ENCODE measurements at regions not wholly inside any gene's neighbourhood (a gene's known extent, or its start where the extent isn't known, plus 50 kb on each side); places are given as distances from the start of the nearest gene placed in this dataset.

DNA sequence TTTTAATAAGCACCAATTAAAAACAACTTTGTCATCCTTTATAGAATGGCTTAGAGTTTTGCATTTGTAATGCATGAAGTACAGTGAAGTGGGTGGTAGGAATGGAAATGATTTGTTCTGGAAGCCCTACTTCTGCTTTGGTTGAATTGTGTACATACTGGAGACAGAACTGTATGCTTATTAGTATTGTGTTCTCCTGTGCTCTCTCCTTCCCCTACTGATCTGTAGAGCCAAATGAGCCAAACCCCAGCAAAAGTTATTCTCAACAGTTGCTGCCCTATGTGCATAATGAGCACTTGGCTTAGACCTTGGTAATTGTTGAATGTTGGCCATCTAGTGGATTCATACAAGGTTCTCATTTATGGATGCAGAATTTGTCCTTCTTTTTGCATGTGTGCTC lies 916.1 kb downstream of the GALC start:
- TF ChIP-seq, protein P1, sequence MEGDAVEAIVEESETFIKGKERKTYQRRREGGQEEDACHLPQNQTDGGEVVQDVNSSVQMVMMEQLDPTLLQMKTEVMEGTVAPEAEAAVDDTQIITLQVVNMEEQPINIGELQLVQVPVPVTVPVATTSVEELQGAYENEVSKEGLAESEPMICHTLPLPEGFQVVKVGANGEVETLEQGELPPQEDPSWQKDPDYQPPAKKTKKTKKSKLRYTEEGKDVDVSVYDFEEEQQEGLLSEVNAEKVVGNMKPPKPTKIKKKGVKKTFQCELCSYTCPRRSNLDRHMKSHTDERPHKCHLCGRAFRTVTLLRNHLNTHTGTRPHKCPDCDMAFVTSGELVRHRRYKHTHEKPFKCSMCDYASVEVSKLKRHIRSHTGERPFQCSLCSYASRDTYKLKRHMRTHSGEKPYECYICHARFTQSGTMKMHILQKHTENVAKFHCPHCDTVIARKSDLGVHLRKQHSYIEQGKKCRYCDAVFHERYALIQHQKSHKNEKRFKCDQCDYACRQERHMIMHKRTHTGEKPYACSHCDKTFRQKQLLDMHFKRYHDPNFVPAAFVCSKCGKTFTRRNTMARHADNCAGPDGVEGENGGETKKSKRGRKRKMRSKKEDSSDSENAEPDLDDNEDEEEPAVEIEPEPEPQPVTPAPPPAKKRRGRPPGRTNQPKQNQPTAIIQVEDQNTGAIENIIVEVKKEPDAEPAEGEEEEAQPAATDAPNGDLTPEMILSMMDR (IDR thresholded peaks at IDR 0.05; ENCODE audit: insufficient read depth, low read depth, low read length): no peak
- TF ChIP-seq EZH2 (IDR thresholded peaks at IDR 0.05; ENCODE audit: insufficient read depth, low read length): no peak
